Stimulated activated CD8-positive, alpha-beta memory T cell treated with anti-CD3 and anti-CD28 coated beads, Interleukin-2, amount 100 ng/mL, for 48 hours (primary cell): ENCODE measurements at regions not wholly inside any gene's neighbourhood (a gene's known extent, or its start where the extent isn't known, plus 50 kb on each side); places are given as distances from the start of the nearest gene placed in this dataset.
"Not testable (repeated sequence)": the region's sequence is repeated elsewhere in the genome, so short reads cannot be mapped to it uniquely, and the experiment has no call there.

ENCODE experiments used
- DNase-seq, 2 donors: peaks; one replicate each; pipeline ENCODE4 v3.0.0-alpha.2; 2020; ENCODE audit warnings: low read depth in 2 of 2

DNA sequence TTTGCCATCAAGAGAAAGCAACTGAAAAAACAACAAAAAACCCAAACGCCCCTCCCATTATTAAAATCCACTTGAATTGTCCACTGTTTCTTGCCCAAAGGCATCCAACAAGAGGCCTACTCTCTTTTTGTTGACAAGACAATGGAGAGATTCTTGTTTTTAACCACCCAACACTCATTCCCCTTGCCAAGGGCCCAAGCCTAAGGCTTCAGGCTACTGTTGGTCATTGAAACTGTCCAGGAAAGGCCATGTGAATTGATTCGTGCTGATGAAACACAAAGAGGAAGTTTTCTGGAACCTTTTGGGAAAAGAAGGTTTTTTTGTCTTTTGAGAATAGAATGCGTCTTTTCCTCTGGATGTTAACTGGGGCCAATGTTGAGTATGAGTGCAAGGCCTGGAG lies 157.4 kb upstream of the PFN2 start:
- no peak for DNase-seq

DNA sequence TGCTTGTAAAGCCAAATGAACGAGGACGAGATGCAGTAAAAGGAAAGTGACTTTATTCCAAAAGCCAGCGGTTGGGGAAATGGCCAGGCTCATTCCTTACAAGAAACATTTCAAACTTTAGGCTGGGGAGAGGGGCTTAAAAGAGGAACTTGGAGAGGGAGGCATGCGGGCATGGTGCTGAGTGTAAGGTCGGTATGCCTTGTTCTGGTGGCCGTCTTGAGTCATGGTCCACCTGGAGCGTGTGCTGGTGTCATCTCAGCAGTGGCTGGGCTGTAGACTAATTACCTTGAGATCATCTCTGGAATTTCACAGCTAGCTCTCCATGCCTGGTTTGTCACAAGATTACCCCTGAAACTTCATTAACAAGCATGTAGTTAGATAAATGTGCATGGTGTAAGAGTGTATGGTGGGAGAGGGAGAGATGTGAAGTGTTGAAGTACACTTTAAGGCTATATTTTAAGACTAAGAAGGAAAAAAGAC lies 156.4 kb upstream of the PFN2 start:
- no peak for DNase-seq

DNA sequence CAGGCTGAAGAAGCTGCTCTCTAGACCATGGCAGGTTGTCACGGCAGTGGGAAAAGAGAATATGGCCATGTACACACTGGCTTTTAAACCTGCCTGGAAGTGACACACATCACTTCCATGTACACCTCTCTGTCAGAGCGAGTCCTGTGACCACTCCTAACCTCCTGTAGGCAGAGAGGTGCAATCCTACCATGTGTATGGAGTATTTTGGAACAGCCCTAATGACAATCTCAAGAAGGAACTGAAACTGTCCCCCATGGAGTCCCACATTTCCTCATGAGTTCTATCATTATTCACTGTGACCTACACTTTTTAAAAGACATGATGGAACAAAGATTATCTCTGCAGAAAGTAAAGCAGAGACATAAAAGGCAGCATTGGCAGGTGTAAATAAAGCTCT lies 153.4 kb upstream of the PFN2 start:
- no peak for DNase-seq

DNA sequence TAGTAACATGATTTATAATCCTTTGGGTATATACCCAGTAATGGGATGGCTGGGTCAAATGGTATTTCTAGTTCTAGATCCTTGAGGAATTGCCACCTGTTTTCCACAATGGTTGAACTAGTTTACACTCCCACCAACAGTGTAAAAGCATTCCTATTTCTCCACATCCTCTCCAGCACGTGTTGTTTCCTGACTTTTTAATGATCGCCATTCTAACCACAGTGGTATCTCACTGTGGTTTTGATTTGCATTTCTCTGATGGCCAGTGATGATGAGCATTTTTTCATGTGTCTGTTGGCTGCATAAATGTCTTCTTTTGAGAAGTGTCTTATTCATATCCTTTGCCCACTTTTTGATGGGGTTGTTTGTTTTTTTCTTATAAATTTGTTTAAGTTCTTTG lies 152.6 kb upstream of the PFN2 start:
- not testable (repeated sequence) for DNase-seq

DNA sequence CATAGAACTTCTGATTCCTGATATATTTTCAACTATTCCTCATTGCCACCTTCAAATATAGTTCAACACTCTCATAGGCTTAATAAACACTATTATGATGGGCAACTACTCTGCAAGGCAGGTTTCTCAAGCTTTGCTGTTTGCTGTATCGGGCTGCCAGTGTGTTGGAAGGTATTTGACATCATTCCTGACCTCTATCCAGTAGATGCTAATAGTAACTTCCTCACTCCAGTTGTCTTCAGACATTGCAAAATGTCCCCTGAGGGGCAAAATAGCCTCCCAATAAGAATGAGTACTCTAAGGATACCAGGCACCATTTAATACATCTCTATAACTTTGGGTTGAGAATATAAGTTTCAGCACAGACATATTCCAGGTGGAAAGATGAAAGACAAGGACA lies 147.5 kb upstream of the PFN2 start:
- DNase-seq, result no peak

DNA sequence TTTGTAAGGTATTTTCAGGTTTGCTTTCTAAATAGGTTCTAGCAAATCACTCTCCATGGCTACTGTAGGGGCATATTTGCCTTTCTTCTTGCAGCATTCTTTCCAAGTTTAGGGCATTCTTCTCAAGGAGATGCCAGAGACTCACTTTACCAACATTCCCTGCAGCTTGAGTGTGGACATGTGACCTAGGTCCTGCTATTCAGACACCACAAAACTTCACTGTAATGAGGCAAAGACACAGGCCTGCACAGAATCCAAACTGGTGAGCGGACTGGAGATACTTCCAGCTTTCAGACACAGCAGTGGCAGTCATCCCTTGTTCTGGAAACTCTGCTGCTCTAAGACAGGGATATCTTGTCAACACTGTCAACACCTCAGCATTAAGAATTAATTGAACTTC lies 146.4 kb upstream of the PFN2 start:
- DNase-seq, result no peak

DNA sequence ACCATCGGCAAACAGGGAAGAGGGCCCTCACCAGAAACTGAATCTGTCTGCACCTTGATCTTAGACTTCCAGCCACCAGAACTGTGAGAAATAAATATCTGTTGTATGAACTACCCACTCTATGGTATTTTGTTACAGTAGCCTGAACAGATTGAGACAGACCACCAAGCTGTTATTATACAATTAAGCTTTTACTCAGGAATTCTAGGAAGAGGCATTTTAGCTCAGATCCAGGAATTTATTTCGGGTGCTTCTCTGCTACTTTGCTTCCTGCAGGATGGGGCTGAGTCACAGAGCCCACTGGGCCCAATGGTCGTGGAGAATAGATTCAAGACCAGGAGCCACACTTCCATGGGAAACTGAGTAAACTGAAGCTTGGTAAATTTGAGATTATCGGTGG lies 145.5 kb upstream of the PFN2 start:
- DNase-seq, result no peak

DNA sequence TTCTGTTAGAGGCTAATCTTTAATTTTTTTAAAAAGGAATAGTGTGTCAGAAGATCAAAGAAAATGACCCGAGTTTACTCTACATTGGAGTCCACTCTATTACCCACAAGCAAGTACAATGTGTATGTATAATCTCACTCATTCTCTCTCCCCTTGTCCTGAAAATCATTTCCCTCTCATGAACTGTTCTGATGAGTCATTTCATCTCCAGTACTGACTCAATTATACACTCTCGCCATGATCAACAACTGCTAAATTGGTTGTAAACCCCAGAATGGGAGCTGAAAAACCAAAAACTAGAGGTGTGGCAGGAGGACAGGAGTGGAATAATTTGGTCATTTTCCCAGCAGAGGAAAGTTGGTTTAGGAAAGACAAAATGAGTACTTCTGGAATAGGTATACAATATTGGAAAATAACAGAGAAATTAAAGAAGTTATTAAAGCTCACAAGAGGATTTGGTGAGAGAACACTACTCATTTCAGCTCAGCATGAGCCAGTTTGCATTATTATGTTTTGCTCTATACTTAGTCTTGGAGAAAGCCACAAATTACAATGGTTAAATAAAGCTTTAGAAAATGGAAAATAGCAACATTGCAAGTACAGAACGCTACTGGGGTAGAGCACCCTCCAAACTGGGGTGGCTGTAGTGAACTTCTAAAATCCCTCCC lies 144.3 kb upstream of the PFN2 start:
- no peak for DNase-seq

DNA sequence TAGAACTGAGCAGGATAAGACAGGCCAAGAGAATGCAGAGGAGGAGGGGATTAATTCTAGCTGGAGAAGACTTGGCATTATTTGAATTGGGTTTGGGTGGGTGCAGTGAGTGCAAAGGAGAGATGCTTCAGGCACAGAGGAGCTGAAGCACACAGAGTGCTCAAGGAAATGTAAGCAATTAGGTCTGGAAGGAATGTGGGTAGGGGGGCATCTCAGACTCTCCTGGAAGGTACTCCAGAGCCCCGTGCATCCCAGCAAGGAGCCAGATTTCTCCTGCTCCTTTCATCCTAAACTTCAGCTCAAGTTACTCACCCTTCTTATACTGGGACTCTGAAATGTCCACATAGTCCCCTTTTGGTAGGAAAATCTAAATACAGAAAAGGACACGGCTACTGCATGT lies 143.6 kb upstream of the PFN2 start:
- no peak for DNase-seq

DNA sequence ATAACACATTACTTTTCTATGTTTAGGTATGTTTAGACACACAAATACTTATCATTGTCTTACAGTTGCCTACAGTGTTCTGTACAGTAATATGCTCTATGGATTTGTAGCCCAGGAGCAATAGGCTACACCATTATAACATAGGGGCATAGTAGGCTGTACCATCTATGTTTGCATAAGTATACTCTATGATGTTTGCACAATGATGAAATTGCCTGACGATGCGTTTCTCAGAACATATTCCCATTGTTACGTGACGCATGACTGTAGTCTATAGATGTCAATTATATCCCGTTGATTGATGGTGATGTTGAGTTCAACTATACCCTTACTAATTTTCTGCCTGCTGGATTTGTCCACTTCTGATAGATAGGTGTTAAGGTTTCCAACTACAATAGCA lies 139.4 kb upstream of the PFN2 start:
- no peak for DNase-seq

DNA sequence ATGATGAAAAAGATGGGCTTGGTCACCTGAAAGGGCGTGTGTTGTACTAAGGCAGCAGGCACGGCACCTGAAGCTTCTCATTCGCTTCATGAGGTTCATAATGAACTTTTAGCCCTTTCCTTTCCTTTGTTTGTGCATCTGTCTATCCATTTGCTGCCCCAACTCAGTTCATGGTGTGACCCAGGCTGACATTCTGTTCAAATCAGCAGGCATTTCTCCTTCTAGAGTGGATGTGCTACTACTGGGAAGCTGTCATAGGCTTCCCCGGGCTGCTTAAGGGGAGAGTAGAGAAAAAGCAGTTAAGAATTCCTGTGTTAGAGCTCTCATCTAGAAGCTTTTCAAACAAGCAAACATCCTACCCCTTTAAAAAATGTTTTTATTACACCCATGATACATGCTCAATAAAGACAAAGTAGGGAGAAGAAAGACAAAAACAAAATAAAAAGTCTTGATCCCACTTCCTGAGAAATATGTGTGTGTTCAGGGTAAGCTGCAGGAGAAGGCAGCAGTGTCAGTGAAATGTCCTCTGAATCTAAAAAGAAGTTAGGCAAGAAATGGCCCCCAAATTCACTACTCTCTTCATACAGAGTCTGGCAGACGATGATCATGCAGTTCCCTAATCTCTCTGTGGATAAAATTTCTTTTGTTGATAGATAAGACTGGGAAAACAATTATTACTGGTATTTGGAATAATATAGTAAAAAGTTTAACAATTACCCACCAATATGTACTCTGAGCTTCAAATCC lies 136.9 kb upstream of the PFN2 start:
- no peak for DNase-seq

DNA sequence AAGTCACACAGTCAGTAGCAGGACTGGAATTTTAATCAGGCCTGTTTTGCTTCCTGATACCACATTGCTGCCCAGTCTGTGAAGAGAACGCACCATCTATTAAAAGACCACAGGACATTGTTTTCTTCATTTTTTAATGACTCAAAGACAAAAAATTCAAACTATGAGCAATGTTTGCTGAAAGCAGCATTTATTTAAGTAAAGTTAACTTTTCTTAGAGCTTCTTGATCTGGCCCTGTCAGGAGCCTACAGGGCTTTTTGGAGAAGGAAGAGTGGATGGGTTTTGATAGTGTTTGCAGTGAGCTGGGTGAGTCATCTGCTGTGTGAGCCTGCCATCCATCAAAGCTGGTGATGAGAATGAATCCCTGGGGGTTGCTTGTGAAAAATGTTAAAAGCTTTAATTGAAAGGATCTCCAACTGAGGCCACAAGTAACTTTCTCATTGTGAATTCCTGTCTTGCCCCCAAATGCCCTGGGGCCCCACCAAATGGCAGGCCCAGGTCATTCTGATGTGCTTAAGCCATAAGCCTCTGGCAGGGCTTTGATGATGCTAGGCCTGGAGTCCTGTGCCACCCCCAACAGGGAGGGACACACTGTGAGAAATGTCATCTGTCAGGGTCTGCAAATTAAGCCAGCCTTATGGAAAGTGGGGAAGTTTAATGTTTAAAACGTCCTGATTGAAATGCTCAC lies 136.2 kb upstream of the PFN2 start:
- no peak for DNase-seq

DNA sequence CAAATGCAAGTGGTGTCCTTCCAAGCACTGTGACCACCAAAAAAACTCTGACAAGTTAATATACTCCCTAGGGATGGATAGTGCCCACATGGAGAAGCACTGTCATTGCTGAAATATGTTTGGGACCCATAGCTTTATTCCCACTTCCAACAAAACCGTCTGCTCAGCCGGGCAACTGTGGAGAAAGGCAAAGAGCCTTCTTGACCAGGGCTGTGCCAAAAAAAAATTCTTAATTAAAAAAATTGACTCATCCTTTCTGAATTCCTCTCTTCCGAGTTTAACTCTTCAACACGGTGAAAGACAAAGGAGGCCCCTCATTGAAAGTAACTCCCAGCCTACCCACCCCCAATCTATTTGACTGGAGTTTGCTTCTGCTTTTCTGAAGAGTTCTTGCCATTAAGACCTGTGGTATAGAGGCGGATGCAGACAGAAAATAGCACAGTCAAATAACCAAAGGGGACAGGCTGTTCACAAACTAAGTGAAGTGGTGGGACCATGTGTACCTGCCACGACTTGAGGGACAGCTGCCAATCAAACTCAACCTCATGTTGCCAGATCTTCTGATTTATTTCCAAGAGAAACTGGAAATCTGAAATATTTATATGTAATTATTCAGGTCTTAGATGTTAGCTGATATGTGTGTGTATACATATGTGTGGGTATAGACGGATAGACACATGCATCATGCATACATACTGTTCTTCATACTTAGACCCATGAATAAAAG lies 135.4 kb upstream of the PFN2 start:
- no peak for DNase-seq

DNA sequence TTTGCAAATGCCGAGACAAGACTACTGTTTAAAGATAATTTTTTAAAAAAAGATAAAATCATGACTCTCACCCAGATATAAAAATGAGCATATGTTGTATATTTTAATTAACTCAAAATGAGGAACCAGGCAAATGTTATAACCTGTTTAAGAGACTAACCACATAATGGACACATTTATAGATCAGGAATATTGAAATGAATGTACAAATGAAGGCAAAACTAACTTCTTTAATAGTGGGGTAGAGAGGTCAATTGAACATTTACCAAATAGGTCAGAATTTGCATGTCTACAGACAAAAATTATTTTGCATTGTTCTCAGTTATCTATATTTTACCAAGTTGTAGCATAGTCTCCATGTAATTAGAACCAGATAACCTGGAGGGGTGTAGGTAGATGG lies 134.3 kb upstream of the PFN2 start:
- DNase-seq, result no peak

DNA sequence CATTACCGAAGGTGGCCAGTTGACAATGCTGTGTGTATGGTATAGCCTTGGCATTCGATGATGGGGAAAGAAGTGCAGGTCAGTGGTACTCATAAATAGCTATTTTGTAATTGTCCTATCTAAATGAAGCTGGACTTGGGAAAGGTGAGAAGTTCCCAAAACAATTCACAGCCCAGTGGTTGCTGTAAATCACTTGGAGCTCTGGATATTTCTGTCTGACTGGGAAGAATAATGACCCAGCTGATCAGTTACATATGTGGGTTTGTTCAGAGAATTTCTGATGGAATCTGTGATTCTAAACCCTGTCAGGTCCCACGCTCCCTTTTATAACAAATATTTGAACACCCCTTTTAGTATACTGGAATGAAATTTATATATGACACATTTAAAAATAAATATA lies 133.9 kb upstream of the PFN2 start:
- DNase-seq, result no peak

DNA sequence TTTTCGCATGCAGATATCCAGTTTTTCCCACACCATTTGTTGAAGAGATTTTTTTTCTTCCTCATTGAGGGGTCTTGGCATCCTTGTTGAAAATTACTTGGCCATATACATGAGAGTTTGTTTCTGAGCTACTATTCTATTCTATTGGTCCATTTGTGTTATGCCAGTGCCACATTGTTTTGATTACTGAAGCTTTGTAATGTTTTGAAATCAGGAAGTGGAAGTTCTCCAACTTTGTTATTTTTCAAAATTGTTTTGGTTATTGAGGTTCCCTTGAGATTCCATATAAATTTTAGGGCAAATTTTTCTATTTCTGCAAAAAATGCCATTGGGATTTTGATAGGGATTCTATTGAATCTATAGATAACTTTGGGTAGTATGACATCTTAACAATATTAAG lies 130.3 kb upstream of the PFN2 start:
- no peak for DNase-seq

DNA sequence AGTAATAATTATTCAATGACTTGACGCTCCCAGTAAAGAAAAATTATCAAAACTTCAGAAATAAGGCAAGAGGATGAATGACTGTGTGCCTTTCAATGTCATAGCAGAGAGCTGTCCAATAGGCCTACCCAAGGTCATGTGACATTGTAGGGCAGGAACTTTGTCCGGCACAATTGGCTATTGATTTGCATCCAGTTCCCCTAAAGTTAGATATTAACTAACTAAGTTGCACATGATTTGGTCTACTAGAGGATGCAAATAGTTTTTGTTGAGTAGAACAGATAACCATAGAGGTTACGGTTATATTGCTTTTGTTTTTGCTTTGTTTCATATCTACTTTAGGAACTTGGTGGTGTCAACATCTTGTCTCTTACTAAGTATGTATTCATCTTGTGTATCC lies 127.9 kb upstream of the PFN2 start:
- no peak for DNase-seq

DNA sequence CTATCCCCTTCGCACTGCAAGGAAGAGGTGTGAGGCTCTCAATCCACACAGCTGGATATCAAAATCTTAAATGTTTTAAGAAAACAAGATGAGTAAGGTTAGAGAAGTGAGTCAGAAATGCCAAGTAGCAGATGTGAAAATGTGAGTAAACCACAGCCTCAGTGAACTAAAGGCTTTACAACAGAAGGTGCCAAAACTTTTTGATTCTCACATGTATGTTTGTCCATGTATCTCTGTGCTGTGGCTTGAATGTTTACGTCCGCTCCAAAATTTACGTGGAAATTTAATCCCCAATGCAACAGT lies 126.8 kb upstream of the PFN2 start:
- no peak for DNase-seq

DNA sequence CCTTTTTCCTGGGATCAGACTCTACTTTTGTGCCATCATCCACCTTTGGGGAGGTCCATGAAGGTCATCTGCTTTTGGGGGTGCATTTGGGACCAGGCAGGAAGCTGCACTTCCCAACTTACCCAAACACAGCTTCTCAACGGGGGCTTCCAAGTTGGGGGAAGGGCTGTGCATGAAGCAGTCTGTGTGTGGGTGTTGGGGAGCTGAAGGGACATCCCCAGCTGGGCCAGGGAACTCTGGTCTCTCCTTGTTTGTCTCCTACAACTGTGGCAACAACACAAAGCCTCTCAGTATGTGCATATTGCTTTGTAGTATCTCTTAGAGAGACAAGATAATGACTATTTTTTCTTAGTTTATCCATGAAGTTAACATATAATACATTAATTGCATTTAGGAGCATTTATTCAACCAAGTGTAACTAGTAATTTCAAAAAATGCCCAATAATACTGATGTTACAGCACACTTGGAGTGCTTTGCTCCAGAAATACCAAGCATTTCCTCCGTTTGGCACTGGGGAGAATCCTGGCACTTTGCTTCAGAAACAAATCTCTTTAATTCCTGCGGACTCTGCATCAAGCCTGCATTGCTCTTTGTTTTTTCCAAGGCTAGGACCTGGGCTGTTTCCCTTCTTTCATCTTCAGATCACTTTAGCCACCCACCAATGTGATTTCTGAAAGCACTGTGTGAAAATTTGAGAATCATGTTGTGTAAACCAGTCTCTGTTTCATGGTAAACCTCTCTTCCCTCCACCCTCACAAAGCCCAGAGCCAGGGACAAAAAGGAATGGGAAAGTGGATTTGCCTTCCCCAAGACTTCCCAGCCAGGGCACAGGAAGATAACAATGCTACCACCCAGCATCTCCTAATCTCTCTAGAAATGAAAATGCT lies 126.2 kb upstream of the PFN2 start:
- DNase-seq, result no peak

DNA sequence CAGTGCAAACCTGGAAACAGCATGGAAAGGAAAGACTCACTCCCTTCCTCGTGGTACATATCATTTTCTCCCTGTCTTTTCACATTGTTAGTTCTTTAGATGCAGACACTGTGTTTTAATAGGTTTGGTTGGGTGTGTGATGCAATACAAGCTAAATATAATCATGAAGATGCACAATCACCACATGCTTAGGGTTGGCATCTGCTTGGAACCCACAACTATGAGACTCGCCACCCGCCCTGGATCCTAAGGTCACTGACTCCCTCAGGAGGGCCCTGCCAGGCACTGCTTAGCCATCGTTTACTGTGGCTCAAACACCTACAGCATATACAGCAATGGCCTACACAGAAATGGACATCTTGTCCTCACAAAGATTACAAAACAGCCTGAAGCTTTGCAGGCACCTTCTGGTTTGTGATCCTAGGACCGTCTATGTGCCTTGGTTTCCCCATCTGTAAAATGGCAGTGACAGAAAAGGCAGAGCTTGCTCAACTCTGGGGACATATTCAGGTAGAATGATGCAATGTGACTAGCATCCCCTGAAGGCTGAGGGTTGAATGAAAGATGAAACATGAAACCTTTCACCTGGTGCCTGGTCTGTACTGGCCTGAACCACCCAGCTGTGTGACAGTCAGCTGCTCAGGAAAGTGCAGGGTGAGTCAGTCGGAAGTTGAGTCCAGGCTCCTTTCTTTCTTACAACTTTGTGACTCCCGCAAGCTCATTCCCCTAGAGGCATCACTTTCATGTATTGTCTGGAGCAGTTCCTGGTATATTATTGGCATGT lies 123.6 kb upstream of the PFN2 start:
- no peak for DNase-seq

DNA sequence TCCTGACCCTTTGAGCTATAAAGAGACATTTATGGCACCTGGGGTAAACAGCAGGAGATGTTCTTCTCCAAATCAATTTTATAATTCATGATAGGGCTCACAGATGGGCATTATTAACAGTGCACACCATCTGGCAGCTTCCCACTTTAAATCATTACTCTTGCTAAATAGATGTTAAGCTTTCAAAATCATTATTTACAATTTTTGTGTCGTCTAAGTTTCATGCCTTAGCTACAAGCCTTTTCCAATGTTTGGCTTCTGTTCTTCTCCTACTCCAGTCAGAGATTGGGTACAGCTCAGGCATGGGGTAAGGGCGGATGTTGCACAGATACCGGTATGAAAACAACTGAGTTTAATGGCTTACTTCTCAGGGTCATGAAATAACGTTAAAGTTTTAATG lies 120.9 kb upstream of the PFN2 start:
- no peak for DNase-seq
